GM12878 (cell line): ENCODE measurements at regions not wholly inside any gene's neighbourhood (a gene's known extent, or its start where the extent isn't known, plus 50 kb on each side); places are given as distances from the start of the nearest gene placed in this dataset.

Experiments
- ATAC-seq: fragments of 200-7000 bp; cut with Tn5 transposase; 3 replicates; pipeline ENCODE4 v1.9.1; 2020; ENCODE audit warnings: mild to moderate bottlenecking, moderate library complexity
- BruUV-seq: library from RNA; stranded (reverse); fragments of 400-500 nt; replicated peaks from 2 replicates; lab custom pipeline; 2021; lab: Mats Ljungman, UMichigan
- CTCF ChIA-PET: fragments of 300-600 bp; sonication (Branson Sonifier 250); formaldehyde crosslinking; extraction: SDS; loops from one replicate; lab custom pipeline; 2021; ENCODE audit warnings: inconsistent platforms; lab: Yijun Ruan, JAX
- POLR2A ChIA-PET: fragments of 350-600 bp; formaldehyde crosslinking; extraction: SDS; loops from one replicate; lab custom pipeline; 2021; ENCODE audit warnings: inconsistent platforms; lab: Charles Lee
- RAD21 ChIA-PET: fragments of 300-600 bp; sonication (Branson Sonifier 250); formaldehyde crosslinking; loops from one replicate; lab custom pipeline; 2023; ENCODE audit warnings: antibody characterized with exemption; ENCODE audit not compliant: unreplicated experiment; lab: Charles Lee
- SMC1A ChIA-PET: fragments of 300-600 bp; sonication (Branson Sonifier 250); formaldehyde crosslinking; loops from one replicate; lab custom pipeline; 2023; ENCODE audit not compliant: unreplicated experiment, uncharacterized antibody; lab: Charles Lee
- DNase-seq: peaks from one replicate; pipeline ENCODE4 v3.0.0-alpha.2; 2011; ENCODE audit warnings: low read depth, low spot score
- FAIRE-seq: peaks from 3 replicates; lab custom pipeline; 2011; peaks lifted over from hg19 to GRCh38; lab: Jason Lieb, UNC
- H2AFZ ChIP-seq: 2 replicates; pipeline ENCODE4 v1.6.0; 2011; ENCODE audit warnings: low read depth, low read length, control low read depth; ENCODE audit not compliant: control insufficient read depth
- H3K27ac ChIP-seq: 2 replicates; pipeline ENCODE4 v1.5.1; 2011; ENCODE audit warnings: control low read depth; ENCODE audit not compliant: control insufficient read depth, insufficient read depth
- H3K27me3 ChIP-seq, 2 experiments: replicated peaks in 1 of 2; 2 replicates each; pipeline versions ENCODE4 v1.6.0 to v1.6.1; 2011; ENCODE audit warnings: low read length in 1 of 2; ENCODE audit not compliant: control insufficient read depth in 2 of 2, insufficient read depth in 2 of 2
- H3K36me3 ChIP-seq, 2 experiments: 2 replicates each; pipeline ENCODE4 v1.5.1; 2011; ENCODE audit warnings: low read length in 1 of 2; ENCODE audit not compliant: control insufficient read depth in 2 of 2, insufficient read depth in 2 of 2
- H3K4me1 ChIP-seq: 2 replicates; pipeline ENCODE4 v1.6.1; 2011; ENCODE audit warnings: mild to moderate bottlenecking, low read length, moderate library complexity, mixed read lengths; ENCODE audit not compliant: control insufficient read depth, insufficient read depth
- H3K4me2 ChIP-seq: 2 replicates; pipeline ENCODE4 v1.6.0; 2011; ENCODE audit warnings: control low read depth; ENCODE audit not compliant: control insufficient read depth, insufficient read depth
- H3K4me3 ChIP-seq: fragments of 200-600 bp; sonication (generic); 2 replicates; pipeline ENCODE4 v1.5.1; 2016
- H3K79me2 ChIP-seq: 2 replicates; pipeline ENCODE4 v1.6.0; 2011; ENCODE audit warnings: low read length; ENCODE audit not compliant: control insufficient read depth, insufficient read depth
- H3K9ac ChIP-seq: 2 replicates; pipeline ENCODE4 v1.8.0; 2011; ENCODE audit warnings: low read length, control low read depth, mixed read lengths; ENCODE audit not compliant: control insufficient read depth, insufficient read depth
- H3K9me3 ChIP-seq: replicated peaks from 3 replicates; pipeline ENCODE4 v1.5.1; 2011; ENCODE audit warnings: mild to moderate bottlenecking, low read length; ENCODE audit not compliant: control insufficient read depth, insufficient read depth
- H4K20me1 ChIP-seq: 2 replicates; pipeline ENCODE4 v1.6.0; 2011; ENCODE audit not compliant: control insufficient read depth, insufficient read depth
- ASH2L ChIP-seq: fragments of 300-600, 200-600 bp; sonication (generic); IDR thresholded peaks from 2 replicates; pipeline ENCODE4 v1.6.1; 2017; ENCODE audit warnings: low read depth, mild to moderate bottlenecking, borderline replicate concordance
- NFXL1 ChIP-seq: fragments of 450-650 bp; IDR thresholded peaks from 2 replicates; pipeline ENCODE4 v1.6.1; 2017; ENCODE audit warnings: antibody characterized with exemption, mild to moderate bottlenecking, borderline replicate concordance
- PAX8 ChIP-seq: fragments of 450-650 bp; IDR thresholded peaks from 2 replicates; pipeline ENCODE4 v1.6.1; 2017; ENCODE audit warnings: mild to moderate bottlenecking, moderate library complexity
- SREBF1 ChIP-seq: IDR thresholded peaks from 2 replicates; pipeline ENCODE4 v1.6.1; 2012; ENCODE audit warnings: mild to moderate bottlenecking, low read length
- ZZZ3 ChIP-seq: IDR thresholded peaks from 2 replicates; pipeline ENCODE4 v1.6.1; 2011; ENCODE audit warnings: low read depth; ENCODE audit not compliant: control insufficient read depth, insufficient read length
- WGBS: methylation state at CpG from one replicate; pipeline ENCODE4 v1.1.6; 2016; ENCODE audit warnings: low lambda C conversion rate; ENCODE audit not compliant: insufficient replicate concordance, insufficient coverage; ENCODE audit errors: missing lambda C conversion rate; 5-methylcytosine and 5-hydroxymethylcytosine counted together
- in situ Hi-C: fragments of 300-500 bp; cut with MboI; formaldehyde crosslinking; loops from 9 replicates; pipeline ENCODE4 v1.14.3; 2018; ENCODE audit warnings: mixed read lengths
- intact Hi-C: fragments of 100-400 bp; cut with micrococcal nuclease; formaldehyde crosslinking; loops from one replicate; pipeline ENCODE4 v1.14.2; 2022; ENCODE audit not compliant: unreplicated experiment
- TF ChIP-seq, protein P1 (sequence below): fragments of 150-350 bp; IDR thresholded peaks from 2 replicates; pipeline ENCODE4 v1.6.1; 2014; ENCODE audit warnings: mild to moderate bottlenecking, low read depth, low read length
- TF ChIP-seq, protein P2 (sequence below): fragments of 450-650 bp; IDR thresholded peaks from 2 replicates; pipeline ENCODE4 v1.6.1; 2016; ENCODE audit warnings: mild to moderate bottlenecking
- TF ChIP-seq, protein P3 (sequence below): fragments of 450-650 bp; IDR thresholded peaks from 2 replicates; pipeline ENCODE4 v1.6.1; 2018; ENCODE audit warnings: mild to moderate bottlenecking, low read depth, moderate library complexity; ENCODE audit not compliant: partially characterized antibody

DNA sequence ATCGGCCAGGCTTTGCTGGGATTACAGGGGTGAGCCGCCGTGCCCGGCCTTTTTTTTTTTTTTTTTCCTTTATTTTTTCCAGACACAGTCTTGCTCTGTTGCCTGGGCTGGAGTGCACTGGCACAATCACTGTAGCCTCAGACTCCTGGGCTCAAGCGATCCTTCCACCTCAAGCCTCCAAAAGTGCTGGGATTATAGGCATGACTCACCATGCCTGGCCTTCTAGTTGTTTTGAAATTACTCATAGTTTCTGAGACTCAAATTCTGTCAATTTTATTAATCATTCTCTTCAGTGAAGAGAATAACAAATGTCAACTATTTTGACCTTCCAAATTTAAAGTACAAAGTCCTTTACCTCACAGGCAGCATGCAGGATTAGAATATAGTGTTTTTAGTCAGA lies 374.5 kb downstream of the PLA2G4A start:
- Histone ChIP-seq H3K9me3 (no peaks in the 10 kb centered on the region; the same call in 2 of the 3 replicates), H3K4me3 (no peak overlapping the region), H3K4me1 (no peaks in the 10 kb centered on the region), H2AFZ (no peak overlapping the region), H3K36me3 (no peaks in the 10 kb centered on the region), H3K9ac (no peak overlapping the region), H3K79me2 (no peaks in the 10 kb centered on the region), H3K27me3 (no peaks in the 10 kb centered on the region), H3K27ac (no peak overlapping the region), H3K4me2 (no peak overlapping the region), H4K20me1 (no peaks in the 10 kb centered on the region)
- ChIA-PET SMC1A (no interaction called here), POLR2A (no interaction called here), CTCF (no interaction called here), RAD21 (no interaction called here)
- ATAC-seq (no peak), FAIRE-seq (no peak), DNase-seq (no peak)
- intact Hi-C loops, result no loop called here
- no peak for TF ChIP-seq NFXL1
- no peak for TF ChIP-seq PAX8
- no peak for TF ChIP-seq ZZZ3
- no peak for TF ChIP-seq ASH2L
- no peak for TF ChIP-seq SREBF1
- TF ChIP-seq, protein P1, sequence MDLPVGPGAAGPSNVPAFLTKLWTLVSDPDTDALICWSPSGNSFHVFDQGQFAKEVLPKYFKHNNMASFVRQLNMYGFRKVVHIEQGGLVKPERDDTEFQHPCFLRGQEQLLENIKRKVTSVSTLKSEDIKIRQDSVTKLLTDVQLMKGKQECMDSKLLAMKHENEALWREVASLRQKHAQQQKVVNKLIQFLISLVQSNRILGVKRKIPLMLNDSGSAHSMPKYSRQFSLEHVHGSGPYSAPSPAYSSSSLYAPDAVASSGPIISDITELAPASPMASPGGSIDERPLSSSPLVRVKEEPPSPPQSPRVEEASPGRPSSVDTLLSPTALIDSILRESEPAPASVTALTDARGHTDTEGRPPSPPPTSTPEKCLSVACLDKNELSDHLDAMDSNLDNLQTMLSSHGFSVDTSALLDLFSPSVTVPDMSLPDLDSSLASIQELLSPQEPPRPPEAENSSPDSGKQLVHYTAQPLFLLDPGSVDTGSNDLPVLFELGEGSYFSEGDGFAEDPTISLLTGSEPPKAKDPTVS, result no peak
- TF ChIP-seq, protein P2, sequence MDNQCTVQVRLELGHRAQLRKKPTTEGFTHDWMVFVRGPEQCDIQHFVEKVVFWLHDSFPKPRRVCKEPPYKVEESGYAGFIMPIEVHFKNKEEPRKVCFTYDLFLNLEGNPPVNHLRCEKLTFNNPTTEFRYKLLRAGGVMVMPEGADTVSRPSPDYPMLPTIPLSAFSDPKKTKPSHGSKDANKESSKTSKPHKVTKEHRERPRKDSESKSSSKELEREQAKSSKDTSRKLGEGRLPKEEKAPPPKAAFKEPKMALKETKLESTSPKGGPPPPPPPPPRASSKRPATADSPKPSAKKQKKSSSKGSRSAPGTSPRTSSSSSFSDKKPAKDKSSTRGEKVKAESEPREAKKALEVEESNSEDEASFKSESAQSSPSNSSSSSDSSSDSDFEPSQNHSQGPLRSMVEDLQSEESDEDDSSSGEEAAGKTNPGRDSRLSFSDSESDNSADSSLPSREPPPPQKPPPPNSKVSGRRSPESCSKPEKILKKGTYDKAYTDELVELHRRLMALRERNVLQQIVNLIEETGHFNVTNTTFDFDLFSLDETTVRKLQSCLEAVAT, result no peak
- TF ChIP-seq, protein P3, sequence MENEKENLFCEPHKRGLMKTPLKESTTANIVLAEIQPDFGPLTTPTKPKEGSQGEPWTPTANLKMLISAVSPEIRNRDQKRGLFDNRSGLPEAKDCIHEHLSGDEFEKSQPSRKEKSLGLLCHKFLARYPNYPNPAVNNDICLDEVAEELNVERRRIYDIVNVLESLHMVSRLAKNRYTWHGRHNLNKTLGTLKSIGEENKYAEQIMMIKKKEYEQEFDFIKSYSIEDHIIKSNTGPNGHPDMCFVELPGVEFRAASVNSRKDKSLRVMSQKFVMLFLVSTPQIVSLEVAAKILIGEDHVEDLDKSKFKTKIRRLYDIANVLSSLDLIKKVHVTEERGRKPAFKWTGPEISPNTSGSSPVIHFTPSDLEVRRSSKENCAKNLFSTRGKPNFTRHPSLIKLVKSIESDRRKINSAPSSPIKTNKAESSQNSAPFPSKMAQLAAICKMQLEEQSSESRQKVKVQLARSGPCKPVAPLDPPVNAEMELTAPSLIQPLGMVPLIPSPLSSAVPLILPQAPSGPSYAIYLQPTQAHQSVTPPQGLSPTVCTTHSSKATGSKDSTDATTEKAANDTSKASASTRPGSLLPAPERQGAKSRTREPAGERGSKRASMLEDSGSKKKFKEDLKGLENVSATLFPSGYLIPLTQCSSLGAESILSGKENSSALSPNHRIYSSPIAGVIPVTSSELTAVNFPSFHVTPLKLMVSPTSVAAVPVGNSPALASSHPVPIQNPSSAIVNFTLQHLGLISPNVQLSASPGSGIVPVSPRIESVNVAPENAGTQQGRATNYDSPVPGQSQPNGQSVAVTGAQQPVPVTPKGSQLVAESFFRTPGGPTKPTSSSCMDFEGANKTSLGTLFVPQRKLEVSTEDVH, result no peak
- 57% methylated on average over 2 of the region's 5 CpGs for WGBS
- BruUV-seq, result no TSS peak
- in situ Hi-C loops, result no loop called here
